ENCODE measurements at regions not wholly inside any gene's neighbourhood (a gene's known extent, or its start where the extent isn't known, plus 50 kb on each side); places are given as distances from the start of the nearest gene placed in this dataset.

GRCh38 chr17:53934931-53935330 lies 112.2 kb downstream of the KIF2B start:
- Histone ChIP-seq H3K79me2 (ENCODE audit: control insufficient read depth in 1 of 2, insufficient read depth in 2 of 2, low read length in 2 of 2) (no peaks in the 10 kb centered on the region), H3K23ac (ENCODE audit: insufficient read length) (no peak overlapping the region), H3K56ac (replicated peaks; ENCODE audit: insufficient read length, low read depth, low read length) (no peak overlapping the region), H2BK120ac (replicated peaks; ENCODE audit: low read depth, low read length) (no peak overlapping the region), H3K36me3 (ENCODE audit: control insufficient read depth in 2 of 4, insufficient read depth in 4 of 4, low read length in 3 of 4) (no peaks in the 10 kb centered on the region; a peak in 2 of 8 replicates), H3K4me3 (ENCODE audit: extremely low read depth in 1 of 4, insufficient read depth in 2 of 4, low read depth in 3 of 4, low read length in 4 of 4) (no peak overlapping the region), H3K4ac (replicated peaks; ENCODE audit: insufficient read length, low read depth, low read length) (no peak overlapping the region), H4K91ac (replicated peaks; ENCODE audit: insufficient read length, low read length) (no peak overlapping the region), H2BK12ac (ENCODE audit: low read depth, low read length) (no peak overlapping the region), H4K5ac (ENCODE audit: insufficient read length, low read depth, low read length) (no peak overlapping the region), H3K79me1 (ENCODE audit: low read depth, low read length) (no peaks in the 10 kb centered on the region), H3K4me2 (ENCODE audit: insufficient read depth in 1 of 2, low read depth in 2 of 2, low read length in 2 of 2) (no peak overlapping the region), H2BK15ac (ENCODE audit: low read length) (no peak overlapping the region), H2BK5ac (ENCODE audit: low read depth, low read length) (no peak overlapping the region), H4K8ac (ENCODE audit: extremely low read depth, insufficient read depth, low read length) (no peak overlapping the region), H2AK5ac (ENCODE audit: low read depth, low read length) (no peak overlapping the region), H3K27ac (ENCODE audit: low read depth, low read length) (no peak overlapping the region), H3K9ac (replicated peaks in 1 of 4; ENCODE audit: extremely low read depth in 1 of 4, low read depth in 3 of 4, low read length in 3 of 4) (no peak overlapping the region), H3K4me1 (replicated peaks in 1 of 4; ENCODE audit: control insufficient read depth in 3 of 4, insufficient read depth in 4 of 4, low read length in 3 of 4) (no peaks in the 10 kb centered on the region), H3K9me3 (ENCODE audit: insufficient read depth in 2 of 2, low read depth in 1 of 2, low read length in 1 of 2) (0 out of 4 replicates have a peak, but pooled peaks cover 0 to 3% of the 10 kb centered on the region in 2 experiments), H3K18ac (ENCODE audit: extremely low read depth, low read length) (no peak overlapping the region), H4K20me1 (replicated peaks in 1 of 2; ENCODE audit: control insufficient read depth in 1 of 2, insufficient read depth in 2 of 2, low read length in 2 of 2) (no peaks in the 10 kb centered on the region), H3K23me2 (ENCODE audit: low read depth, low read length) (no peaks in the 10 kb centered on the region), H3K14ac (ENCODE audit: insufficient read length) (no peak overlapping the region), H2BK20ac (ENCODE audit: low read length) (no peak overlapping the region), H2AFZ (ENCODE audit: low read length) (0 out of 2 replicates have a peak overlapping the region, but pooled peaks have one; percentile 82), H3K27me3 (replicated peaks in 1 of 4; ENCODE audit: control insufficient read depth in 3 of 4, extremely low read depth in 1 of 4, insufficient read depth in 3 of 4, low read length in 3 of 4) (no peaks in the 10 kb centered on the region)
- FAIRE-seq: no peak
- TF ChIP-seq EP300 (IDR thresholded peaks at IDR 0.05; ENCODE audit: borderline replicate concordance in 1 of 2, low read depth in 2 of 2, low read length in 2 of 2) (no peak), TAF1 (IDR thresholded peaks at IDR 0.05; ENCODE audit: low read depth, low read length) (no peak)
- CTCF ChIA-PET (ENCODE audit: partially characterized antibody): no interaction called here
- DNase-seq (ENCODE audit: low read depth in 1 of 2, low spot score in 2 of 2): no peak
- WGBS, 2 experiments (ENCODE audit: extremely low coverage in 1 of 2, insufficient coverage in 1 of 2, insufficient read length in 1 of 2, insufficient replicate concordance in 2 of 2, low coverage in 1 of 2, low lambda C conversion rate in 2 of 2, missing lambda C conversion rate in 1 of 2): 91% methylated on average over 2 of the region's 2 CpGs; no CpG with 5 or more reads in 1 of the 2 experiments
- POLR2A ChIA-PET (ENCODE audit: partially characterized antibody): no interaction called here
